ENCODE measurements at regions not wholly inside any gene's neighbourhood (a gene's known extent, or its start where the extent isn't known, plus 50 kb on each side); places are given as distances from the start of the nearest gene placed in this dataset.

- no peak overlapping the region for H3K27ac ChIP-seq
- H3K4me3 ChIP-seq, result no peak overlapping the region
- no peaks in the 10 kb centered on the region for H3K4me1 ChIP-seq
- H3K36me3 ChIP-seq, result no peaks in the 10 kb centered on the region
- TF ChIP-seq POLR2A (IDR thresholded peaks at IDR 0.05), result no peak
- no peak for TF ChIP-seq POLR2AphosphoS5 (IDR thresholded peaks at IDR 0.05)
- no peak for TF ChIP-seq CTCF (IDR thresholded peaks at IDR 0.05)
- no peak for TF ChIP-seq EP300 (IDR thresholded peaks at IDR 0.05)
- 72 to 77% methylated on average over 5 of the region's 5 CpGs for WGBS, 2 donors
- DNase-seq (no peak), ATAC-seq (ENCODE audit: low FRiP score in 2 of 2) (no peak)
- no peaks in the 10 kb centered on the region for H3K27me3 ChIP-seq
- H3K9me3 ChIP-seq, result no peaks in the 10 kb centered on the region
These were observed 82.8 kb upstream of the GRB10 start for GRCh38 chr7:50865450-50865849.

GRCh38 chr7:50864694-50865093 lies 82.0 kb upstream of the GRB10 start:
- Histone ChIP-seq H3K4me3 (no peak overlapping the region), H3K27me3 (no peaks in the 10 kb centered on the region), H3K9me3 (no peaks in the 10 kb centered on the region), H3K27ac (no peak overlapping the region), H3K4me1 (no peaks in the 10 kb centered on the region), H3K36me3 (no peaks in the 10 kb centered on the region)
- WGBS, 2 donors, result 93 to 98% methylated on average over 4 of the region's 4 CpGs
- no peak for DNase-seq
- ATAC-seq (ENCODE audit: low FRiP score in 2 of 2), result no peak
- TF ChIP-seq EP300 (IDR thresholded peaks at IDR 0.05), result no peak
- TF ChIP-seq CTCF (IDR thresholded peaks at IDR 0.05), result no peak
- TF ChIP-seq POLR2A (IDR thresholded peaks at IDR 0.05), result no peak
- TF ChIP-seq POLR2AphosphoS5 (IDR thresholded peaks at IDR 0.05), result no peak

GRCh38 chr7:50863053-50863452 lies 80.4 kb upstream of the GRB10 start:
- H3K9me3 ChIP-seq, result no peaks in the 10 kb centered on the region
- 58 to 64% methylated on average over 3 of the region's 3 CpGs for WGBS, 2 donors
- no peak overlapping the region for H3K27ac ChIP-seq
- H3K4me1 ChIP-seq, result no peaks in the 10 kb centered on the region
- no peaks in the 10 kb centered on the region for H3K36me3 ChIP-seq
- TF ChIP-seq EP300 (IDR thresholded peaks at IDR 0.05) (no peak), CTCF (IDR thresholded peaks at IDR 0.05) (no peak), POLR2A (IDR thresholded peaks at IDR 0.05) (no peak)
- DNase-seq, result no peak
- no peak for ATAC-seq (ENCODE audit: low FRiP score in 2 of 2)
- H3K27me3 ChIP-seq, result no peaks in the 10 kb centered on the region
- no peak overlapping the region for H3K4me3 ChIP-seq

- DNase-seq (no peak), ATAC-seq (ENCODE audit: low FRiP score in 2 of 2) (no peak)
- no peaks in the 10 kb centered on the region for H3K9me3 ChIP-seq
- no peaks in the 10 kb centered on the region for H3K36me3 ChIP-seq
- no peak overlapping the region for H3K27ac ChIP-seq
- H3K4me3 ChIP-seq, result no peak overlapping the region
- H3K4me1 ChIP-seq, result no peaks in the 10 kb centered on the region
- WGBS, 2 donors, result 96 to 100% methylated on average over 1 of the region's 1 CpG
- no peaks in the 10 kb centered on the region for H3K27me3 ChIP-seq
- no peak for TF ChIP-seq CTCF (IDR thresholded peaks at IDR 0.05)
- no peak for TF ChIP-seq EP300 (IDR thresholded peaks at IDR 0.05)
- no peak for TF ChIP-seq POLR2A (IDR thresholded peaks at IDR 0.05)
- no peak for TF ChIP-seq POLR2AphosphoS5 (IDR thresholded peaks at IDR 0.05)
These were observed 79.6 kb upstream of the GRB10 start for GRCh38 chr7:50862302-50862701.

GRCh38 chr7:50860598-50860997 lies 77.9 kb upstream of the GRB10 start:
- WGBS, 2 donors, result 75 to 85% methylated on average over 2 of the region's 2 CpGs
- Histone ChIP-seq H3K4me3 (no peak overlapping the region), H3K27me3 (no peaks in the 10 kb centered on the region), H3K36me3 (no peaks in the 10 kb centered on the region), H3K27ac (no peak overlapping the region), H3K9me3 (no peaks in the 10 kb centered on the region), H3K4me1 (no peaks in the 10 kb centered on the region)
- TF ChIP-seq POLR2A (IDR thresholded peaks at IDR 0.05) (no peak), EP300 (IDR thresholded peaks at IDR 0.05) (no peak), CTCF (IDR thresholded peaks at IDR 0.05) (no peak)
- ATAC-seq (ENCODE audit: low FRiP score in 2 of 2) (no peak), DNase-seq (no peak)

All from upper lobe of left lung (tissue), 6 donors.